ENCODE measurements at regions not wholly inside any gene's neighbourhood (a gene's known extent, or its start where the extent isn't known, plus 50 kb on each side); places are given as distances from the start of the nearest gene placed in this dataset.

DNA sequence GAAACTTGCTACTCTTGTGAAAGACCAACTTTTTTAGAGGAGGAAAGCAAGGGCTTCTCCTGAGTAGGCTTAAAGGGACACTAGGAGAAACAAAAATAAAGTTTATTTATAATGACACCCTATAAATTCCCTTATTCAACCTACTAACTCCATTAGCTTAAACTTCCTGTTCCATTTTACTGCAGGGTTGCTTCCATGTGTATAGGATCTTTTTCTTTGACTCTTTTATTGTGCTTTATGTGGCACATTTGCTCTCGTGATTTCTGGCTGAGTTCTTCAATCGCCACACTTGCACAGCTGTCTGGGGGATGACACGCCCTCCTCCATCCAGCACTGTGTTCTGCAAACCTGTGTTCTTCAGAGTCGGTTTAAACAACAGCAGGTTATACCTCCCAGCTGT lies 225.7 kb upstream of the NPVF start:
- TF ChIP-seq, protein P1, sequence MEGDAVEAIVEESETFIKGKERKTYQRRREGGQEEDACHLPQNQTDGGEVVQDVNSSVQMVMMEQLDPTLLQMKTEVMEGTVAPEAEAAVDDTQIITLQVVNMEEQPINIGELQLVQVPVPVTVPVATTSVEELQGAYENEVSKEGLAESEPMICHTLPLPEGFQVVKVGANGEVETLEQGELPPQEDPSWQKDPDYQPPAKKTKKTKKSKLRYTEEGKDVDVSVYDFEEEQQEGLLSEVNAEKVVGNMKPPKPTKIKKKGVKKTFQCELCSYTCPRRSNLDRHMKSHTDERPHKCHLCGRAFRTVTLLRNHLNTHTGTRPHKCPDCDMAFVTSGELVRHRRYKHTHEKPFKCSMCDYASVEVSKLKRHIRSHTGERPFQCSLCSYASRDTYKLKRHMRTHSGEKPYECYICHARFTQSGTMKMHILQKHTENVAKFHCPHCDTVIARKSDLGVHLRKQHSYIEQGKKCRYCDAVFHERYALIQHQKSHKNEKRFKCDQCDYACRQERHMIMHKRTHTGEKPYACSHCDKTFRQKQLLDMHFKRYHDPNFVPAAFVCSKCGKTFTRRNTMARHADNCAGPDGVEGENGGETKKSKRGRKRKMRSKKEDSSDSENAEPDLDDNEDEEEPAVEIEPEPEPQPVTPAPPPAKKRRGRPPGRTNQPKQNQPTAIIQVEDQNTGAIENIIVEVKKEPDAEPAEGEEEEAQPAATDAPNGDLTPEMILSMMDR (IDR thresholded peaks at IDR 0.05 in 4 of 5, conservative IDR thresholded peaks at IDR 0.05 in 1 of 5), result no peak
- no peak for TF ChIP-seq POLR2A (IDR thresholded peaks at IDR 0.05)

All from gastrocnemius medialis (tissue), 4 donors.